NCI-H446 treated with DMSO at 0.1 percent for 48 hours (cell line): ENCODE measurements at regions not wholly inside any gene's neighbourhood (a gene's known extent, or its start where the extent isn't known, plus 50 kb on each side); places are given as distances from the start of the nearest gene placed in this dataset.
"Not testable (repeated sequence)": the region's sequence is repeated elsewhere in the genome, so short reads cannot be mapped to it uniquely, and the experiment has no call there.

Experiments used
- DNase-seq: peaks from one replicate; lab custom pipeline; 2025; lab: John Stamatoyannopoulos, UW

DNA sequence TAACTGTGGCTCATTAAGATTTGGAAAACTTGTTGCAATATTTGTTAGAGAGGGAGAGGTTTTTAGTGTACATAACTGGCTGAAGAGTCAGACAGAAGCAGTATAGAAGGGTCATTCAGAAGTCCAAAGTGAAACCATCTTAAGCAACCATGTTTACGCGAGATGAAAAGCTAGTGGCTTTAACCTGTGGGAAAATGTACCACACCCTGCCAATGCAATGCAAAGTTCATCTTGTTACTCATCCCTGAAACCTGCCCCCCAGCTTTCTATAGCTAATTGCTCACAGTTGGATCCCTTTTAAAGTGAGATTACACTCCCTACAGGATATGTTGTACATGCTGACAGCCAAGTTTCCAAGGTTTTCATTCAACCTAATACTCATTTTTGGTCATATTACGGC, 96.7 kb upstream of the RAPGEF2 start:
- no peak for DNase-seq

- DNase-seq: no peak
Measured at GRCh38 chr4:159008671-159009070, 94.2 kb upstream of the RAPGEF2 start.

GRCh38 chr4:159009521-159009920, 93.4 kb upstream of the RAPGEF2 start:
- DNase-seq: no peak

- no peak for DNase-seq
Measured at GRCh38 chr4:159010100-159010499, 92.8 kb upstream of the RAPGEF2 start.

DNA sequence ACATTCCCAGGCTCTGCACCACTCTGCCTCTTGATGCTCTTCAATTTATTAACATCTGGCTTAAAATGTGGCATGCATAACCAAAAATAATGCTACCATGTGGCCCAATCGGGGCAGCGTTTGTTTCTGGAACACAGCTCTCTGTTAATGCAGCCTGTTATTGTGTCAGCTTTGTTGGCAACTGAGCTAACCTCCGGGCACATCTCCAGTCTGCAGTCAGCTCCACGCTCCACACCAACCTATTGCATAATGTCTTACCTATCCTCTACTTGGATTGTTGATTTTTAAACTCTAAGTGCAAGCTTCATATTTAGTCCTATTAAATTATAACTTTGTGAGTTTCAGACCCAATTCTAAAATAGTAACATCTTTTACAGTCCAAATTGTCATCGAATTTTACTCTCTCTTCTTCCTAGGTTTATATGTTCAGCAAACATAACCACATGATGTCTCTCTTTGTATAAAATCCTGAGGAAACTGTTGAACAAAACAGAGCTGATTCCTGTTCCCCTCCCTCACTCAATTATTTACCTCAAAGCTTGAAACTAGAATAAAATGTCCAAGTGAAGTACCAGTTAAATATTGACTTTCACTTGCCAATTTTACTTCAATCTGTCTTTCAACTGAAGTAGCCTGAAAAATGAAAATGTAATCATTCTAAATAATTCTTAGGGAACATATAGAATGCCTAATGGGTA, 92.2 kb upstream of the RAPGEF2 start:
- peak; percentile 79 for DNase-seq

DNA sequence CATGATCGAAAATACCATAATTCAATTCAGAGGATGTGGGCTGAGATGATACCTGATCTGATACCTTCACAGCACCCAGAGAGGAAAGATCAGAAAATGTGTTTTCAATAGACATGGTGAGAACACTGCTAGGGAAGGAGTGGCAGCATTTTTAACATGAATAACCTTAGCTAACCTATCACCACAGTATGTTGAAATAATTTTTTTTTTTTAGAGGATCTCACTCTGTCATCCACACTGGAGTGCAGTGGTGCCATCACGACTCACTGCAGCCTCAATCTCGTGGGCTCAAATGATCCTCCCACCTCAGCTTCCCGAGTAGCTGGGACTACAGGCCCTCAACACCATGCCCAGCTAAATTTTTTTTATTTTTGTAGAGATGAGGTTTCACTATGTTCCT, 90.5 kb upstream of the RAPGEF2 start:
- no peak for DNase-seq

- DNase-seq: no peak
Measured at GRCh38 chr4:159013692-159014091, 89.2 kb upstream of the RAPGEF2 start.

DNA sequence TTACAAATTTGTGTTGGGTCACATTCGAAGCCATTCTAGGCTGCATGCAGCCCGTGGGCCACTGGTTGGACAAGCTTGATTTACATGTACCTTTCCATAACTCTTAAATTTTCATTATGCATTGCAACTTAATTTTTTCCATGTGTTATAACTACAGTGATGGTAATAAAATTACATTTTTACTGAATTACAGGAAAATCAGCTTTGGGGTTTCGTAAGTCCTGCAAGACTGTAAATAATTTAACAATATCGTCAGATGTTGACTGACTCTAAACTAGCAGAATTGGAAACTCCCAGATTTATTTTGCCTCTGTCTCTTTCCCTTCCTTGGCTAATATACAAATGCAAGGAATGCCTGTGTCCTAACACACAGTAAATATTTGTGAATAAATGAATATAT, 88.0 kb upstream of the RAPGEF2 start:
- no peak for DNase-seq

- no peak for DNase-seq
Measured at GRCh38 chr4:159015841-159016240, 87.0 kb upstream of the RAPGEF2 start.

DNA sequence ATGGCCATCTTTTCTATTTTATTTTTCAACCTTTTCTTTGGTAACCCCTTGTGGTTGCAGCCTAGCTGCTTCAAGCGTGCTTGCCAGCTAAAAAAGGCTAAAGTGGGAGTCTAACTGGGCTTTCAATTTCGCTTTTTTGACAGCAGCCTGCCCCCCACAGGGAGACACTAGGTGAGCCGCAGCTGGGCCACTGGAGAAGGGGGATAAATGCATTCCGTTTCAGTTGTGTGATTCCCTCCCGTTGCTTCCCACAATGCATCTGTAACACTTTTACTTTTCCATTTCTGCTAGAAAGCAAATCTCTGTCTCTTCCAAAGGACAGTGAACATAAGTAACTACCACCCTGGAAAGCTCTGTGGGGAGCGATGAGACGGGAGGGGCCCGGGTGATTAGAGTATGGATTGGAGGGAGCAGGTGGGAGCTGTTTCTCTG, 86.3 kb upstream of the RAPGEF2 start:
- DNase-seq: no peak

DNA sequence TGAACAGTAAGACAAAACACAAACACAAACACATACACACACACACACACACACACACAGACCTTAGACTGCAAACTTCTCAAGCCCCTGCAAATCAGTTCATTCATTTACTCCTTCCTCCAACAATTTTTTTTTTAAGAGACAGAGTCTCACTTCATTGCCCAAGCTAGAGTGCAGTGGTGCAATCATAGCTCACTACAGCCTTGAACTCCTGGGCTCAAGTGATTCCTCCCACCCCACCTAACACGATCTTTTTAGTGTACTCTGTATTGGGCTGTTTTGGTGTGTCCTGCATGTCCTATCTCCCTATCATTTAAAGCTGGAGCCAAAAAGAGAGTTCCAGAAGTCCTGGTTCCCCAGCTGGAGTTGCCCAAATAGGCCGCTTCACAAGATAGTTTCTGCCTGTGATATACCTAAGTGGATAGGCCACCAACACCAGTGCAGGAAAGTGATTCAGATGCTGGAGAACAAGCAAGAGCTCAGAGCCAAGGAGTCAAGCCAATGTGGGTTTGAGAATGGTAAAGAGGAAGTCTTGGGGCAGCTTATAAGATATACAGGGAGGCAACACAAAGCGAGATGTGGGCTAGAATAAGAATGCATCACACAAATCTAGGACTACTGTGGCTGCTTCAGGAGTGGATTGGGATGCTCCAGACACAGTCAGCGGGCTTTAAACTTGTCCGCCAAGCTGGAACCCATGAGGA, 85.4 kb upstream of the RAPGEF2 start:
- DNase-seq: no peak

DNA sequence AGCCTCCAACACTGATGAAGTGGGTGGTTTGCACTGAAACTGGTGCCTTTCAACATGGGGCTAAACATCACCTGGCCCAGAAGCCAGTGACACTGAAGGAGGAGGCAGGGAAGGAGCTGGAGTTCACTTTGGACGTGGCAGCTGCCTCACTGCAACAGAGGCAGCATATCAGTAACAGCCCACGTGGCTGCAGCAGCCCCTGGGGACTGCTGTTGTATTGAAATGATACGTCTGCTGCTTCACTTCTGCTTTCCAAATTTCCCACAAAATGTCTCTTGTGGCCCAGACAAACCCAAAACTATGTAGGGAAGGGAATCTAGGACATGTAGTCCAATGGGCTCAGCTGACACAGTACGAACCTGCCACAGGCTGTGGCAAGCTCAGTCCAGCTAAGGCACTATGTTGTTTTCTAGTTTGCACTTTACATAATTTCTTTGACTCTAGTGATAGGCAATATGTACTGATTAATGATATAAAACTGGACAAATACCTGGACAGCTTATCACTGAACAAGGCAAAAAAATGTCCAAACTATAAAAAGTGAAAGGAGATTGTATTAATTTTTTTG, 84.7 kb upstream of the RAPGEF2 start:
- DNase-seq: no peak

- no peak for DNase-seq
Measured at GRCh38 chr4:159019356-159019755, 83.5 kb upstream of the RAPGEF2 start.

GRCh38 chr4:159021597-159022385, 81.1 kb upstream of the RAPGEF2 start:
- DNase-seq: no peak

DNA sequence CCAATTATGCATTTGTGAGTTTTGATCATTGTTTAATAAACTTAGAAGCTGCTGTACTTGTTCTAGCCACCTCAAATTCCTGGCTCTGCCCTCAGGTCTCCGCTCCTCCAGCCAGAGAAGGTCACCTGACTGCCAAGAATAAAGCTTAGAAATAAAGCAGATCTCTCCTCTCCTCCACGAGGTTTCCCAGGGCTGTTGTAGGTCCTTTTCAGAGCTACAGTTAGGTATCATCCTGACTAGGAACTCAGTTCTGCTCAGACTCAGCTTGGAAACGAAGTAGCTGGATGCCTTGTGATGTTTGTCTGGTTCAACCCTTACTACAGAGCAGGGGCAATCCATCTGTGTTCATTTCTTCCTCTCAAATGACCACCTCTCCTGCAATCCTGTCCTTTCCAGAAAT, 79.1 kb upstream of the RAPGEF2 start:
- DNase-seq: no peak

DNA sequence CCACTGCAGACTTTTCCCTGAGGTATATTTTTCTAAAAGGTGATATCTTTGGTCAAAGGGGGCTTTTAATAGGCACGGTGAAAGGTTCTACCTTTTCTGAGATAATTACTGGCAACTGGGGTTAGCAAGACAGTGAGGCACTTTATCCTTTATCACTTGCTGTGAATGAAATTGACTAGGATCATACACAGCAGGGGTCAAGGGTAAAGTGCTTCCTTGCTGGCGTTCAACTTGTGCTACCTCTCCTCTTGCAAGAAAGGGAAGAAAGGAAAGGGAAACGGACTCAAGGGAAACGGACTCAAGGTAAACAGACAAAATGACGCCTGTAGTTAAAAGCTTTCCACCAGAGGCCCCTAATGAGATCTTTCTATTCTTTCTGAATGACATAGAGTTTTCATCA, 78.6 kb upstream of the RAPGEF2 start:
- DNase-seq: no peak

DNA sequence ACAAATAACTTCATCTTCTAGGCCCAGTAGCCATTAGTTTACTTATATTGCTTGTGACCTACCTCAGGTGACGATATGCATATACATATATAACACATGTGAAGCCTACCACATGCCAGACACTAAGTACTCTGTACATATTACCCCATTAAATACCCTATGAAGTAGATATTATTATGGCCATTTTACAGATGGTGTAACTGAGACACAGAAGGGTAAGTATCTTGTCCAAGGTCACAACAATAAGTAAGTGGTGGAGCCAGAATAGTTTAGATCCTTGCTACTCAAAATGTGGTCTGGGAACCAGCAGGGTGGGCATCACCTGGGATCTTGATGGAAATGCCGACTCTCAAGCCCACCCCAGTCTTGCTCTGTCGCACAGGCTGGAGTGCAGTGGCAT, 78.1 kb upstream of the RAPGEF2 start:
- DNase-seq: no peak

DNA sequence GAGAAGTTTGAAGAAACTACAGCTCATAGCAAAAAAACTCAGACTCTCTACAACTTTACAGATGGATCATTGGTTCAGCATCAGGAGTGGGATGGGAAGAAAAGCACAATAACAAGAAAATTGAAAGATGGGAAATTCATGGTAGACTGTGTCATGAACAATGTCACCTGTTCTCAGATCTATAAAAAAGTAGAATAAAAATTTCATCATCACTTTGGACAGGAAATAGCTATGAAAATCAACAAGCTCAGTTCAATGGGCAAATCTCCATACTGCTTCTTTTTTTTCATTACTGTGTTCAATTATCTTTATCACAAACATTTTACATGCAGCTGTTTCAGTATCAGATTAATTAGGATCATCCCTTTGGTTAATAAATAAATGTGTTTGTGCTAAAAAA, 76.5 kb upstream of the RAPGEF2 start:
- DNase-seq: no peak

- DNase-seq: no peak
Measured at GRCh38 chr4:159027535-159027934, 75.3 kb upstream of the RAPGEF2 start.

GRCh38 chr4:159029481-159029880, 73.4 kb upstream of the RAPGEF2 start:
- DNase-seq: no peak

- not testable (repeated sequence) for DNase-seq
Measured at GRCh38 chr4:159030297-159030696, 72.6 kb upstream of the RAPGEF2 start.

- DNase-seq: no peak
Measured at GRCh38 chr4:159035570-159035969, 67.3 kb upstream of the RAPGEF2 start.

GRCh38 chr4:159038536-159038935, 64.3 kb upstream of the RAPGEF2 start:
- DNase-seq: no peak
